GDM1 (cell line): ENCODE measurements at regions not wholly inside any gene's neighbourhood (a gene's known extent, or its start where the extent isn't known, plus 50 kb on each side); places are given as distances from the start of the nearest gene placed in this dataset.
"Not testable (repeated sequence)": the region's sequence is repeated elsewhere in the genome, so short reads cannot be mapped to it uniquely, and the experiment has no call there.

Experiments used
- DNase-seq: peaks from one replicate; lab custom pipeline; 2025; lab: John Stamatoyannopoulos, UW

GRCh38 chr2:156005531-156005930 is 327.0 kb downstream of the NR4A2 start:
- DNase-seq: no peak

GRCh38 chr2:156004459-156004858 is 328.1 kb downstream of the NR4A2 start:
- no peak for DNase-seq

GRCh38 chr2:156003780-156004179 is 328.7 kb downstream of the NR4A2 start:
- no peak for DNase-seq

- DNase-seq: no peak
Measured at GRCh38 chr2:156001851-156002250, 330.7 kb downstream of the NR4A2 start.

GRCh38 chr2:155997538-155997937 is 335.0 kb downstream of the NR4A2 start:
- no peak for DNase-seq

- no peak for DNase-seq
Measured at GRCh38 chr2:155994315-155994714, 338.2 kb downstream of the NR4A2 start.

GRCh38 chr2:155983845-155984244 is 348.7 kb downstream of the NR4A2 start:
- DNase-seq: no peak

- no peak for DNase-seq
Measured at GRCh38 chr2:155982135-155982534, 350.4 kb downstream of the NR4A2 start.

GRCh38 chr2:155980941-155981560 is 351.5 kb downstream of the NR4A2 start:
- DNase-seq: peak; percentile 14

- DNase-seq: no peak
Measured at GRCh38 chr2:155975734-155976133, 356.8 kb downstream of the NR4A2 start.

- no peak for DNase-seq
Measured at GRCh38 chr2:155972916-155973315, 359.6 kb downstream of the NR4A2 start.

- not testable (repeated sequence) for DNase-seq
Measured at GRCh38 chr2:155966064-155966471, 366.5 kb downstream of the NR4A2 start.

GRCh38 chr2:155965415-155966063 is 367.0 kb downstream of the NR4A2 start:
- no peak for DNase-seq

GRCh38 chr2:155961641-155962040 is 370.9 kb downstream of the NR4A2 start:
- no peak for DNase-seq

- no peak for DNase-seq
Measured at GRCh38 chr2:155958834-155959233, 373.7 kb downstream of the NR4A2 start.

GRCh38 chr2:155947069-155947468 is 385.5 kb downstream of the NR4A2 start:
- no peak for DNase-seq

GRCh38 chr2:155944218-155944617 is 388.3 kb downstream of the NR4A2 start:
- DNase-seq: no peak

GRCh38 chr2:155930312-155930711 is 402.2 kb downstream of the NR4A2 start:
- DNase-seq: no peak

- DNase-seq: no peak
Measured at GRCh38 chr2:155917380-155917779, 415.1 kb downstream of the NR4A2 start.

- no peak for DNase-seq
Measured at GRCh38 chr2:155913356-155913755, 419.2 kb downstream of the NR4A2 start.

- DNase-seq: no peak
Measured at GRCh38 chr2:155908567-155908966, 424.0 kb downstream of the NR4A2 start.

GRCh38 chr2:155907211-155907610 is 425.3 kb downstream of the NR4A2 start:
- no peak for DNase-seq

GRCh38 chr2:155905657-155906056 is 426.9 kb downstream of the NR4A2 start:
- DNase-seq: no peak

GRCh38 chr2:155904720-155905119 is 427.8 kb downstream of the NR4A2 start:
- DNase-seq: no peak
